ENCODE measurements at regions not wholly inside any gene's neighbourhood (a gene's known extent, or its start where the extent isn't known, plus 50 kb on each side); places are given as distances from the start of the nearest gene placed in this dataset.

GRCh38 chr3:109869586-109869985 is 532.2 kb upstream of the DPPA4 start:
- TF ChIP-seq NFRKB (IDR thresholded peaks at IDR 0.05) (no peak), HDGF (IDR thresholded peaks at IDR 0.05; ENCODE audit: borderline replicate concordance) (no peak), FOXA1 (IDR thresholded peaks at IDR 0.05) (no peak), BHLHE40 (IDR thresholded peaks at IDR 0.05; ENCODE audit: borderline replicate concordance) (no peak), FOXK2 (IDR thresholded peaks at IDR 0.05) (no peak), SUZ12 (IDR thresholded peaks at IDR 0.05) (no peak), SP1 (IDR thresholded peaks at IDR 0.05) (no peak), TARDBP (IDR thresholded peaks at IDR 0.05) (no peak), PKNOX1 (IDR thresholded peaks at IDR 0.05) (no peak), FOXM1 (IDR thresholded peaks at IDR 0.05; ENCODE audit: borderline replicate concordance) (no peak), ELF4 (IDR thresholded peaks at IDR 0.05) (no peak), ARNT (IDR thresholded peaks at IDR 0.05) (no peak), L3MBTL2 (conservative IDR thresholded peaks at IDR 0.05) (no peak)

Measured in HEK293T (cell line).